ENCODE measurements at regions not wholly inside any gene's neighbourhood (a gene's known extent, or its start where the extent isn't known, plus 50 kb on each side); places are given as distances from the start of the nearest gene placed in this dataset.

DNA sequence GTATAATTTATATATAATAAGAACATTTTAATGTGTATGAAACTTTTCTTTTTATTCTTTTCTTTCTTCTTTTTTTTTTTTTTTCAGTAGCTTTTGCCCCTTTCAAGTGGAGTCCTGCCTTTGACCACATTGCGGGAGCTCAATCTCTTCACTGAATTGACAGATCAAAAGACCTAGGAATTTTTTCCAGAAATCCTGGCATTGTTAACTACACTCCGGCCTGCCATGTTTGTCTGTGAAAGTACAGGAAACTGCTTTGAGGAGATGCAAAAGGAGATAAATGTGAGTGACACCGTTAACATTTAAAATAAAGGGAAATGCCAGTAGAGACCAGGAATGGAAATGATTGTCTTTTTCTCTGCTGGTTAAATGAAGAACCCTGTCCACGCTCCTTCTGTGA is 159.3 kb upstream of the VCX3A start:
- DNase-seq (ENCODE audit: low spot score, unreplicated experiment), result no peak
- H3K36me3 Mint-ChIP-seq (ENCODE audit: insufficient read depth), result peaks cover 2% of the 10 kb centered on the region

DNA sequence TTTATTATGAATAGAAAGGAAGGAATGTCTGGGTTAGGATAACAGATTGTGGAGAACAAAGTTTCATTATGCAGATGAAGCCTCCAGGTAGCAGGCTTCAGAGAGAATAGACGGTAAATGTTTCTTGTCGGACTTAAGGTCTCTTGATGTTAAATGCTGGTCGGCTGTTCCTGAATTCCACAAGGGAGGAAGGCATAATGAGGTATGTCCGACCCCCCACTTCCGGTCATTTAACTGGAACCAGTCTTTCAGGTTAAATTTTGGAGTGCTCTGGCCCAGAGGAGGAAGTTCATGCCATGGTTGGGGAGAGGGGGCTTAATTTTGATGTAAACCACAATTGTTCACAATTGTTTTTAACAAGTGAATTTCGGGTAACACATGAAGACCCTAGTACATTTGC is 158.1 kb upstream of the VCX3A start:
- Mint-ChIP-seq H3K4me1 (ENCODE audit: low read depth) (no peaks in the 10 kb centered on the region), H3K9me3 (ENCODE audit: low read depth) (peaks cover 15% of the 10 kb centered on the region), H3K4me3 (ENCODE audit: low read depth) (no peak overlapping the region), H3K36me3 (ENCODE audit: insufficient read depth) (peaks cover 2% of the 10 kb centered on the region), H3K27me3 (no peaks in the 10 kb centered on the region), H3K27ac (no peak overlapping the region)
- no peak for DNase-seq (ENCODE audit: low spot score, unreplicated experiment)
- TF ChIP-seq, protein P1, sequence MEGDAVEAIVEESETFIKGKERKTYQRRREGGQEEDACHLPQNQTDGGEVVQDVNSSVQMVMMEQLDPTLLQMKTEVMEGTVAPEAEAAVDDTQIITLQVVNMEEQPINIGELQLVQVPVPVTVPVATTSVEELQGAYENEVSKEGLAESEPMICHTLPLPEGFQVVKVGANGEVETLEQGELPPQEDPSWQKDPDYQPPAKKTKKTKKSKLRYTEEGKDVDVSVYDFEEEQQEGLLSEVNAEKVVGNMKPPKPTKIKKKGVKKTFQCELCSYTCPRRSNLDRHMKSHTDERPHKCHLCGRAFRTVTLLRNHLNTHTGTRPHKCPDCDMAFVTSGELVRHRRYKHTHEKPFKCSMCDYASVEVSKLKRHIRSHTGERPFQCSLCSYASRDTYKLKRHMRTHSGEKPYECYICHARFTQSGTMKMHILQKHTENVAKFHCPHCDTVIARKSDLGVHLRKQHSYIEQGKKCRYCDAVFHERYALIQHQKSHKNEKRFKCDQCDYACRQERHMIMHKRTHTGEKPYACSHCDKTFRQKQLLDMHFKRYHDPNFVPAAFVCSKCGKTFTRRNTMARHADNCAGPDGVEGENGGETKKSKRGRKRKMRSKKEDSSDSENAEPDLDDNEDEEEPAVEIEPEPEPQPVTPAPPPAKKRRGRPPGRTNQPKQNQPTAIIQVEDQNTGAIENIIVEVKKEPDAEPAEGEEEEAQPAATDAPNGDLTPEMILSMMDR (IDR thresholded peaks at IDR 0.05; ENCODE audit: unreplicated experiment), result no peak

More for the DNA sequence above, 159.3 kb upstream of the VCX3A start:
- Mint-ChIP-seq H3K27me3 (no peaks in the 10 kb centered on the region), H3K27ac (peak overlapping the region; percentile 33), H3K4me3 (ENCODE audit: low read depth) (no peak overlapping the region), H3K9me3 (ENCODE audit: low read depth) (peaks cover 14% of the 10 kb centered on the region), H3K4me1 (ENCODE audit: low read depth) (no peaks in the 10 kb centered on the region)
- TF ChIP-seq, protein P1 (IDR thresholded peaks at IDR 0.05; ENCODE audit: unreplicated experiment), result no peak

DNA sequence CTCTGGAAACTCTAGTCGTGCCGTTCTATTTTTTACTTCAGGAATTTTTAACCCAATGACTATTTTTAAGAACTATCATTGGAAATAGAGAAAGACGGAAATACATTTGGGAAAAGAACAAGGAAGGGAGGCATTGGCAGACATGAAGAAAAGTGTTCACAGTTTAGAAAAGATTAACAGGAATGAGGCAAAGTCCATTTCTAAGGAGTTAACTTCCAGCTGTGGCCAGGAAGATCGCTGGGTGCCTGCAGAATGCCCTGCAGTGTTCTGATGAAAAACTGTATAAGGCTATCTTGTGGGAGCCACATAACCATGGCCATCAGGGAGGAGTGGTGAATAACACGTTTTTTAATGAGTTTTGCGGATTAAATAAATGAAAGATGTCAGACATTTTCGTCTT is 150.6 kb upstream of the VCX3A start:
- H3K4me1 Mint-ChIP-seq (ENCODE audit: low read depth), result peaks cover 9% of the 10 kb centered on the region
- no peak overlapping the region for H3K4me3 Mint-ChIP-seq (ENCODE audit: low read depth)

DNA sequence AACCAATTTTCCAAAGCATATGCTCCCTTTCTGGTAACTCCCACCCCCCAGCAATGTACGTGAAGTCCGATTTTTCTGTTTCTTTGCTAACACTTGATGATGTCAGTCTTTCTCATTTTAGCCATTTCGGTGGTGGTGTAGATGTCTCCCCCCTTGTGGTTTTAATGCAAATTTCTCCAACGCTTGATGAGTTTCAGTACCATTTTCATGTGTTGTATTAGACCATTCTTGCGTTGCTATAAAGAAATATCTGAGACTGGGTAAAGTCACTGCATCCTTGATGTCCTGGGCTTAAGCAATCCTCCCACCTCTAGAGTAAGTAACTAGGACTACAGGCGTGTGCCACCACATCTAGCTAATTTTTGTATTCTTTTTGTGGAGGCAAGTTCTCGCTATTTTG is 148.4 kb upstream of the VCX3A start:
- TF ChIP-seq, protein P1 (IDR thresholded peaks at IDR 0.05; ENCODE audit: unreplicated experiment), result no peak
- H3K27me3 Mint-ChIP-seq, result no peaks in the 10 kb centered on the region
- H3K27ac Mint-ChIP-seq, result no peak overlapping the region
- peaks cover 21% of the 10 kb centered on the region for H3K4me1 Mint-ChIP-seq (ENCODE audit: low read depth)
- H3K4me3 Mint-ChIP-seq (ENCODE audit: low read depth), result no peak overlapping the region
- DNase-seq (ENCODE audit: low spot score, unreplicated experiment), result no peak
- no peaks in the 10 kb centered on the region for H3K36me3 Mint-ChIP-seq (ENCODE audit: insufficient read depth)
- H3K9me3 Mint-ChIP-seq (ENCODE audit: low read depth), result peaks cover 3% of the 10 kb centered on the region

More for the DNA sequence above, 150.6 kb upstream of the VCX3A start:
- TF ChIP-seq, protein P1 (IDR thresholded peaks at IDR 0.05; ENCODE audit: unreplicated experiment), result no peak
- no peaks in the 10 kb centered on the region for H3K27me3 Mint-ChIP-seq
- H3K9me3 Mint-ChIP-seq (ENCODE audit: low read depth), result peaks cover 12% of the 10 kb centered on the region
- H3K36me3 Mint-ChIP-seq (ENCODE audit: insufficient read depth), result no peaks in the 10 kb centered on the region
- no peak for DNase-seq (ENCODE audit: low spot score, unreplicated experiment)
- no peak overlapping the region for H3K27ac Mint-ChIP-seq

DNA sequence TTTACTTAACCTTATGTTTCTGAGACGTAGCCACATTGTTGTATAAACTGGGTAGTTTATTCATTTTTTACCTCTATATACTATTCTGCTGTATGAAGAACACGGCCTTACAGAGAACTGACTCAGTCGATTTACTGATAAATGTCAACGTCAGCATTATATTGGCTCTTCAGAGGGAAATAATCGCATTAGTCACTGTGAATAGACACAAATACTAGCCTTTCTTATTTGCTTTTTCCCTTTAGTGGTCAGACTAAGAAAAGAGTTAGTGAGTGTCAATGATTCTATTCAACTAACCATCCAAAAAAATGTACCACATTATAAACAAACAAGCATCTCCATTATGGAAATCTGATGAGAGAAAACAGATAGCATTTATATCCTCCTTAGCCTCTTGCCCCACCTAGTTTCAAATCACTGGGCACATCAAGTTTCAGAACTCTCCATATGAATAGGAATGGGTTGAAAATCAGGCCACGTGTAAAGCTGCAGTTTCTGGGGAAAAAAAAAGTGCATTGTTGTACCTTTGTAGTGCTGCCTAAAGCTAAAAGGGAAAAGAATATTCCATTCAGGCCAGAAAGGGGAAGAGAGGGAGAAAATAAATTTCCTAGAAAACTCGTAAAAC is 146.7 kb upstream of the VCX3A start:
- no peaks in the 10 kb centered on the region for H3K9me3 Mint-ChIP-seq (ENCODE audit: low read depth)
- no peaks in the 10 kb centered on the region for H3K27me3 Mint-ChIP-seq
- TF ChIP-seq, protein P1 (IDR thresholded peaks at IDR 0.05; ENCODE audit: unreplicated experiment), result no peak
- no peak overlapping the region for H3K27ac Mint-ChIP-seq
- H3K36me3 Mint-ChIP-seq (ENCODE audit: insufficient read depth), result no peaks in the 10 kb centered on the region
- DNase-seq (ENCODE audit: low spot score, unreplicated experiment), result no peak
- H3K4me3 Mint-ChIP-seq (ENCODE audit: low read depth), result no peak overlapping the region
- H3K4me1 Mint-ChIP-seq (ENCODE audit: low read depth), result peaks cover 25% of the 10 kb centered on the region

Measured in progenitor cell of endocrine pancreas (in vitro differentiated cells).